ENCODE measurements at regions not wholly inside any gene's neighbourhood (a gene's known extent, or its start where the extent isn't known, plus 50 kb on each side); places are given as distances from the start of the nearest gene placed in this dataset.

GRCh38 chr2:20523799-20524187, 76.9 kb downstream of the RHOB start:
- H3K36me3 ChIP-seq = no peaks in the 10 kb centered on the region
- TF ChIP-seq CTCF (IDR thresholded peaks at IDR 0.05) = no peak
- no peaks in the 10 kb centered on the region for H3K27me3 ChIP-seq
- DNase-seq (no peak), ATAC-seq (no peak)
- intact Hi-C loops (cut with DNase I) = loop anchor here in 6 of 10 donors (2.0 to 10.0 kb wide), 7 partner anchors 41 to 1911 kb away; no protein-coding TSS in a partner anchor
- H3K27ac ChIP-seq = peak overlapping the region in 5 of 10 donors; percentile 71 to 88 (median 77)
- no peak overlapping the region for H3K4me3 ChIP-seq
- no peaks in the 10 kb centered on the region for H3K9me3 ChIP-seq
- peaks cover 26 to 65% (median 45%) of the 10 kb centered on the region in 9 donors for H3K4me1 ChIP-seq
- 94 to 100% methylated on average over 5 of the region's 5 CpGs for WGBS, 2 donors

GRCh38 chr2:20524412-20525040, 77.7 kb downstream of the RHOB start:
- H3K4me3 ChIP-seq = no peak overlapping the region
- no peaks in the 10 kb centered on the region for H3K36me3 ChIP-seq
- H3K9me3 ChIP-seq = no peaks in the 10 kb centered on the region
- DNase-seq = peak; percentile 70 to 71
- no peak for TF ChIP-seq CTCF (IDR thresholded peaks at IDR 0.05)
- WGBS, 2 donors = 40 to 53% methylated on average over 16 of the region's 16 CpGs
- peaks cover 26 to 65% (median 45%) of the 10 kb centered on the region in 9 donors for H3K4me1 ChIP-seq
- peak; percentile 69 to 89 (median 82) for ATAC-seq
- intact Hi-C loops (cut with DNase I) = loop anchor here in 7 of 10 donors (2.0 to 10.0 kb wide), 12 partner anchors 38 to 1912 kb away; no protein-coding TSS in a partner anchor
- H3K27me3 ChIP-seq = no peaks in the 10 kb centered on the region
- peak overlapping the region; percentile 28 to 88 (median 73) for H3K27ac ChIP-seq

- Histone ChIP-seq H3K36me3 (no peaks in the 10 kb centered on the region), H3K4me3 (no peak overlapping the region), H3K9me3 (no peaks in the 10 kb centered on the region), H3K27me3 (no peaks in the 10 kb centered on the region), H3K4me1 (peaks cover 26 to 70% (median 47%) of the 10 kb centered on the region in 9 donors), H3K27ac (peak overlapping the region; percentile 28 to 88 (median 73))
- TF ChIP-seq CTCF (IDR thresholded peaks at IDR 0.05) = no peak
- DNase-seq (peak; percentile 34 to 37), ATAC-seq (peak; percentile 34 to 79 (median 62))
- 59 to 69% methylated on average over 17 of the region's 17 CpGs for WGBS, 2 donors
- intact Hi-C loops (cut with DNase I) = loop anchor here in 6 of 10 donors (2.0 to 10.0 kb wide), 10 partner anchors 37 to 112 kb away; no protein-coding TSS in a partner anchor
These were observed 78.5 kb downstream of the RHOB start for GRCh38 chr2:20525041-20526035.

- intact Hi-C loops (cut with DNase I) = loop anchor here in 6 of 10 donors (5.0 to 10.0 kb wide), 8 partner anchors 36 to 111 kb away; no protein-coding TSS in a partner anchor
- DNase-seq (no peak), ATAC-seq (no peak)
- H3K36me3 ChIP-seq = no peaks in the 10 kb centered on the region
- no peaks in the 10 kb centered on the region for H3K9me3 ChIP-seq
- no peak overlapping the region for H3K4me3 ChIP-seq
- H3K27ac ChIP-seq = peak overlapping the region in 6 of 10 donors; percentile 71 to 88 (median 76)
- 92% methylated on average over 3 of the region's 3 CpGs for WGBS, 2 donors
- TF ChIP-seq CTCF (IDR thresholded peaks at IDR 0.05) = no peak
- H3K27me3 ChIP-seq = no peaks in the 10 kb centered on the region
- peaks cover 27 to 78% (median 54%) of the 10 kb centered on the region in 9 donors for H3K4me1 ChIP-seq
These were observed 79.3 kb downstream of the RHOB start for GRCh38 chr2:20526160-20526559.

All from heart right ventricle (tissue), 16 donors.